Endothelial cell of umbilical vein (primary cell): ENCODE measurements at regions not wholly inside any gene's neighbourhood (a gene's known extent, or its start where the extent isn't known, plus 50 kb on each side); places are given as distances from the start of the nearest gene placed in this dataset.

Experiments
- EZH2 ChIP-seq: IDR thresholded peaks from 2 replicates; pipeline ENCODE4 v1.6.1; 2012; ENCODE audit warnings: borderline replicate concordance, low read depth, mild to moderate bottlenecking, moderate library complexity, low read length, inconsistent platforms; ENCODE audit not compliant: severe bottlenecking
- FOS ChIP-seq: IDR thresholded peaks from 2 replicates; pipeline ENCODE4 v1.6.1; 2011; ENCODE audit warnings: mild to moderate bottlenecking, low read length, moderate library complexity, borderline replicate concordance; ENCODE audit not compliant: insufficient read depth
- MYC ChIP-seq: IDR thresholded peaks from one replicate; pipeline ENCODE4 v1.6.1; 2011; ENCODE audit warnings: mild to moderate bottlenecking, low read depth, low read length
- POLR2AphosphoS5 ChIP-seq: IDR thresholded peaks from 2 replicates; pipeline ENCODE4 v1.6.1; 2012; ENCODE audit warnings: low read depth, mild to moderate bottlenecking, control low read depth, low read length, moderate library complexity; ENCODE audit not compliant: insufficient read depth
- TF ChIP-seq, protein P1 (sequence below), 2 donors: IDR thresholded peaks; 1 replicate in 1 of 2; 2 replicates in 1 of 2; pipeline ENCODE4 v1.5.1; 2011; ENCODE audit warnings: low read length in 2 of 2, mild to moderate bottlenecking in 2 of 2, moderate library complexity in 2 of 2, control low read depth in 1 of 2, inconsistent platforms in 1 of 2, low read depth in 1 of 2; ENCODE audit not compliant: insufficient read depth in 1 of 2; ENCODE audit errors: extremely low read depth in 1 of 2

DNA sequence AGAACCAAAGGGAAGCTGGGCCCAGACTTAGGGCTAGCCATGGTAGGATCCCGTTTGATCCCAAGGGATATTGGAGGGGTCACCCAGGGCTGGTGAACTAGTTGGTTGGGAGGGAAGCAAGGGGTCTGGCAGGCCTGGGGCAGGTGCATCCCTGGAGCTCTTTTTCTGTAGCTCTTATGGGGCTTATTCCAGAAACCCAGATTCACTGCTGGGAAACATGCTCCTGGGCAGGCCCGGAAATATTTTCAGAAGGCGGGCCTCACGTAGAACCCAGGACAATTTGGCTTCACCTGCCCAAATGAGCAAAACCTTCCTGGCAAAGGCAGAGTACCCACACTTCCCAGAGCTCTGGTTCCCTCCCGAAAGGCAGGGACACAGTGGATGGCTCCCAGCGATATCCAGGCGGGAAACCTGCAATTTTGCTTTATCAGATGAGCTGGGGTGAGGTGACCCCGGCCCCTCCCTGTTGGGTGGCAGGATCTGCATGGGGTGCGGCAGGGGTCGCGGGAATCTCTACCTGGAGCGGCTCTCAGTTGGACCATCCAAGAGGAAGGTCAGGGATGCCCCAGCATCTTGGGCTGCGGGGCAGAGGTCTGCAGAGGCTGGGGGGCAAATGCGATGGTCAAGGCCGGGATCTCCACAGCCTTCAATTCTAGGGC, 533.9 kb downstream of the TCERG1L start:
- no peak for TF ChIP-seq MYC
- no peak for TF ChIP-seq EZH2
- TF ChIP-seq POLR2AphosphoS5 = no peak
- TF ChIP-seq FOS = no peak
- TF ChIP-seq, protein P1, sequence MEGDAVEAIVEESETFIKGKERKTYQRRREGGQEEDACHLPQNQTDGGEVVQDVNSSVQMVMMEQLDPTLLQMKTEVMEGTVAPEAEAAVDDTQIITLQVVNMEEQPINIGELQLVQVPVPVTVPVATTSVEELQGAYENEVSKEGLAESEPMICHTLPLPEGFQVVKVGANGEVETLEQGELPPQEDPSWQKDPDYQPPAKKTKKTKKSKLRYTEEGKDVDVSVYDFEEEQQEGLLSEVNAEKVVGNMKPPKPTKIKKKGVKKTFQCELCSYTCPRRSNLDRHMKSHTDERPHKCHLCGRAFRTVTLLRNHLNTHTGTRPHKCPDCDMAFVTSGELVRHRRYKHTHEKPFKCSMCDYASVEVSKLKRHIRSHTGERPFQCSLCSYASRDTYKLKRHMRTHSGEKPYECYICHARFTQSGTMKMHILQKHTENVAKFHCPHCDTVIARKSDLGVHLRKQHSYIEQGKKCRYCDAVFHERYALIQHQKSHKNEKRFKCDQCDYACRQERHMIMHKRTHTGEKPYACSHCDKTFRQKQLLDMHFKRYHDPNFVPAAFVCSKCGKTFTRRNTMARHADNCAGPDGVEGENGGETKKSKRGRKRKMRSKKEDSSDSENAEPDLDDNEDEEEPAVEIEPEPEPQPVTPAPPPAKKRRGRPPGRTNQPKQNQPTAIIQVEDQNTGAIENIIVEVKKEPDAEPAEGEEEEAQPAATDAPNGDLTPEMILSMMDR (IDR thresholded peaks at IDR 0.05; ENCODE audit: extremely low read depth in 1 of 2, insufficient read depth in 1 of 2, low read depth in 1 of 2, low read length in 2 of 2) = no peak
